ENCODE measurements at regions not wholly inside any gene's neighbourhood (a gene's known extent, or its start where the extent isn't known, plus 50 kb on each side); places are given as distances from the start of the nearest gene placed in this dataset.

GRCh38 chr4:35247047-35247446 lies 997.3 kb downstream of the ARAP2 start:
- Histone ChIP-seq H3K79me1 (ENCODE audit: insufficient read depth, low read depth, low read length, poor library complexity, severe bottlenecking) (no peaks in the 10 kb centered on the region), H3K9ac (ENCODE audit: extremely low read depth, insufficient read length, low read length) (no peak overlapping the region), H3K4ac (ENCODE audit: low read depth, low read length) (no peak overlapping the region), H3K4me1 (ENCODE audit: insufficient read depth, low read length) (no peaks in the 10 kb centered on the region), H3K23ac (ENCODE audit: insufficient read length, low read depth, low read length) (no peak overlapping the region), H3K18ac (ENCODE audit: insufficient read length, low read depth, low read length) (no peak overlapping the region), H3K27me3 (ENCODE audit: insufficient read depth, low read length) (no peaks in the 10 kb centered on the region), H2AFZ (ENCODE audit: low read length) (no peak overlapping the region), H3K27ac (ENCODE audit: insufficient read length, low read depth, low read length) (no peak overlapping the region), H2BK20ac (ENCODE audit: low read depth, low read length, poor library complexity, severe bottlenecking) (no peak overlapping the region), H2AK5ac (ENCODE audit: insufficient read length, low read length) (no peak overlapping the region), H2BK120ac (ENCODE audit: low read depth, low read length, poor library complexity, severe bottlenecking) (no peak overlapping the region), H4K8ac (replicated peaks; ENCODE audit: insufficient read length, low read depth, low read length) (no peak overlapping the region), H2BK12ac (ENCODE audit: insufficient read length, low read depth, low read length) (no peak overlapping the region), H2BK5ac (ENCODE audit: insufficient read length, low read length) (no peak overlapping the region), H3T11ph (ENCODE audit: low read length) (no peak overlapping the region), H4K91ac (ENCODE audit: insufficient read length, low read depth, low read length) (no peak overlapping the region), H3K23me2 (ENCODE audit: insufficient read length, low read depth, low read length, poor library complexity, severe bottlenecking) (no peaks in the 10 kb centered on the region), H2BK15ac (ENCODE audit: low read depth, low read length) (no peak overlapping the region), H4K5ac (ENCODE audit: insufficient read length, low read depth, low read length) (no peak overlapping the region), H3K14ac (ENCODE audit: insufficient read depth, low read length) (no peak overlapping the region), H3K4me2 (ENCODE audit: insufficient read depth, insufficient read length, low read length) (no peak overlapping the region), H3K56ac (ENCODE audit: insufficient read length, low read depth, low read length) (no peak overlapping the region), H3K9me3 (ENCODE audit: control insufficient read depth, low read depth, low read length) (no peaks in the 10 kb centered on the region), H3K79me2 (ENCODE audit: insufficient read depth, low read length) (no peaks in the 10 kb centered on the region), H4K20me1 (ENCODE audit: control insufficient read depth, insufficient read depth, insufficient read length) (no peaks in the 10 kb centered on the region)
- Mint-ChIP-seq H3K27ac (peak overlapping the region in 2 of 3 experiments; percentile 2 to 41; a peak in 2 of 7 replicates), H3K4me1 (peaks cover 13 to 22% of the 10 kb centered on the region in 2 experiments), H3K4me3 (no peak overlapping the region), H3K9me3 (peaks cover 0 to 2% of the 10 kb centered on the region in 2 experiments; a peak in 2 of 5 replicates), H3K36me3 (ENCODE audit: insufficient read depth in 1 of 3, low read depth in 3 of 3) (no peaks in the 10 kb centered on the region), H3K27me3 (ENCODE audit: low read depth) (no peaks in the 10 kb centered on the region)
- no peak for DNase-seq
- WGBS (ENCODE audit: extremely low coverage, insufficient read length, low lambda C conversion rate), result no CpG with 5 or more reads among the region's 3 CpGs
- no peak for TF ChIP-seq CTCF (conservative IDR thresholded peaks at IDR 0.05)

All from H9 (cell line).